ENCODE measurements at regions not wholly inside any gene's neighbourhood (a gene's known extent, or its start where the extent isn't known, plus 50 kb on each side); places are given as distances from the start of the nearest gene placed in this dataset.

- in situ Hi-C loops (cut with HindIII; ENCODE audit: low pct_unique_long_range_greater_than_20kb, low sequenced_read_pairs), result no loop called here
- no peak for DNase-seq (ENCODE audit: low read depth in 1 of 2, low spot score in 1 of 2)
- no peak for TF ChIP-seq JUND (IDR thresholded peaks at IDR 0.05; ENCODE audit: low read depth)
Observed at GRCh38 chr18:5627776-5628511, 84.1 kb upstream of the EPB41L3 start.

GRCh38 chr18:5626130-5626880, 82.5 kb upstream of the EPB41L3 start:
- no peak for DNase-seq (ENCODE audit: low read depth in 1 of 2, low spot score in 1 of 2)
- in situ Hi-C loops (cut with HindIII; ENCODE audit: low pct_unique_long_range_greater_than_20kb, low sequenced_read_pairs), result no loop called here
- TF ChIP-seq JUND (IDR thresholded peaks at IDR 0.05; ENCODE audit: low read depth), result no peak

- no peak for DNase-seq (ENCODE audit: low read depth in 1 of 2, low spot score in 1 of 2)
- in situ Hi-C loops (cut with HindIII; ENCODE audit: low pct_unique_long_range_greater_than_20kb, low sequenced_read_pairs), result no loop called here
- no peak for TF ChIP-seq JUND (IDR thresholded peaks at IDR 0.05; ENCODE audit: low read depth)
Observed at GRCh38 chr18:5625076-5625475, 81.3 kb upstream of the EPB41L3 start.

- DNase-seq (ENCODE audit: low read depth in 1 of 2, low spot score in 1 of 2), result no peak
- in situ Hi-C loops (cut with HindIII; ENCODE audit: low pct_unique_long_range_greater_than_20kb, low sequenced_read_pairs), result no loop called here
- no peak for TF ChIP-seq JUND (IDR thresholded peaks at IDR 0.05; ENCODE audit: low read depth)
Observed at GRCh38 chr18:5622905-5623304, 79.1 kb upstream of the EPB41L3 start.

- no peak for DNase-seq (ENCODE audit: low read depth in 1 of 2, low spot score in 1 of 2)
- in situ Hi-C loops (cut with HindIII; ENCODE audit: low pct_unique_long_range_greater_than_20kb, low sequenced_read_pairs), result no loop called here
- TF ChIP-seq JUND (IDR thresholded peaks at IDR 0.05; ENCODE audit: low read depth), result no peak
Observed at GRCh38 chr18:5620289-5620688, 76.5 kb upstream of the EPB41L3 start.

- in situ Hi-C loops (cut with HindIII; ENCODE audit: low pct_unique_long_range_greater_than_20kb, low sequenced_read_pairs), result no loop called here
- no peak for TF ChIP-seq JUND (IDR thresholded peaks at IDR 0.05; ENCODE audit: low read depth)
- no peak for DNase-seq (ENCODE audit: low read depth in 1 of 2, low spot score in 1 of 2)
Observed at GRCh38 chr18:5619376-5619775, 75.6 kb upstream of the EPB41L3 start.

GRCh38 chr18:5618047-5618688, 74.4 kb upstream of the EPB41L3 start:
- no peak for TF ChIP-seq JUND (IDR thresholded peaks at IDR 0.05; ENCODE audit: low read depth)
- no peak for DNase-seq (ENCODE audit: low read depth in 1 of 2, low spot score in 1 of 2)
- in situ Hi-C loops (cut with HindIII; ENCODE audit: low pct_unique_long_range_greater_than_20kb, low sequenced_read_pairs), result no loop called here

GRCh38 chr18:5611221-5611620, 67.4 kb upstream of the EPB41L3 start:
- DNase-seq (ENCODE audit: low read depth in 1 of 2, low spot score in 1 of 2), result no peak
- in situ Hi-C loops (cut with HindIII; ENCODE audit: low pct_unique_long_range_greater_than_20kb, low sequenced_read_pairs), result no loop called here
- TF ChIP-seq JUND (IDR thresholded peaks at IDR 0.05; ENCODE audit: low read depth), result no peak

GRCh38 chr18:5608846-5609245, 65.0 kb upstream of the EPB41L3 start:
- no peak for TF ChIP-seq JUND (IDR thresholded peaks at IDR 0.05; ENCODE audit: low read depth)
- in situ Hi-C loops (cut with HindIII; ENCODE audit: low pct_unique_long_range_greater_than_20kb, low sequenced_read_pairs), result no loop called here
- DNase-seq (ENCODE audit: low read depth in 1 of 2, low spot score in 1 of 2), result no peak

- no peak for DNase-seq (ENCODE audit: low read depth in 1 of 2, low spot score in 1 of 2)
- in situ Hi-C loops (cut with HindIII; ENCODE audit: low pct_unique_long_range_greater_than_20kb, low sequenced_read_pairs), result no loop called here
Observed at GRCh38 chr18:5606951-5607350, 63.2 kb upstream of the EPB41L3 start.

GRCh38 chr18:5604778-5605177, 61.0 kb upstream of the EPB41L3 start:
- TF ChIP-seq JUND (IDR thresholded peaks at IDR 0.05; ENCODE audit: low read depth), result no peak
- in situ Hi-C loops (cut with HindIII; ENCODE audit: low pct_unique_long_range_greater_than_20kb, low sequenced_read_pairs), result no loop called here
- DNase-seq (ENCODE audit: low read depth in 1 of 2, low spot score in 1 of 2), result no peak

More at GRCh38 chr18:5606951-5607350, 63.2 kb upstream of the EPB41L3 start:
- no peak for TF ChIP-seq JUND (IDR thresholded peaks at IDR 0.05; ENCODE audit: low read depth)

GRCh38 chr18:5603153-5603552, 59.4 kb upstream of the EPB41L3 start:
- no peak for TF ChIP-seq JUND (IDR thresholded peaks at IDR 0.05; ENCODE audit: low read depth)
- in situ Hi-C loops (cut with HindIII; ENCODE audit: low pct_unique_long_range_greater_than_20kb, low sequenced_read_pairs), result no loop called here
- no peak for DNase-seq (ENCODE audit: low read depth in 1 of 2, low spot score in 1 of 2)

- no peak for DNase-seq (ENCODE audit: low read depth in 1 of 2, low spot score in 1 of 2)
- in situ Hi-C loops (cut with HindIII; ENCODE audit: low pct_unique_long_range_greater_than_20kb, low sequenced_read_pairs), result no loop called here
Observed at GRCh38 chr18:5601188-5601624, 57.4 kb upstream of the EPB41L3 start.

More at GRCh38 chr18:5601188-5601624, 57.4 kb upstream of the EPB41L3 start:
- TF ChIP-seq JUND (IDR thresholded peaks at IDR 0.05; ENCODE audit: low read depth), result no peak

All from T47D (cell line).